Endodermal cell (in vitro differentiated cells): ENCODE measurements at regions not wholly inside any gene's neighbourhood (a gene's known extent, or its start where the extent isn't known, plus 50 kb on each side); places are given as distances from the start of the nearest gene placed in this dataset.

Experiments
- DNase-seq: peaks from one replicate; pipeline ENCODE4 v3.0.0-alpha.2; 2017
- H3K27ac ChIP-seq: 2 replicates; pipeline ENCODE4 v1.5.1; 2013; ENCODE audit warnings: mild to moderate bottlenecking, low read depth, low read length, moderate library complexity
- H3K27me3 ChIP-seq: 2 replicates; pipeline ENCODE4 v1.6.1; 2013; ENCODE audit warnings: mild to moderate bottlenecking, low read length, moderate library complexity; ENCODE audit not compliant: insufficient read depth, control insufficient read depth, poor library complexity, severe bottlenecking
- H3K36me3 ChIP-seq: 2 replicates; pipeline ENCODE4 v1.7.0; 2013; ENCODE audit warnings: mild to moderate bottlenecking, low read length, moderate library complexity; ENCODE audit not compliant: control insufficient read depth, insufficient read depth
- H3K4me1 ChIP-seq: one replicate; pipeline ENCODE4 v1.7.0; 2013; ENCODE audit warnings: low read length; ENCODE audit not compliant: control insufficient read depth, insufficient read depth
- H3K4me3 ChIP-seq: 2 replicates; pipeline ENCODE4 v1.5.1; 2013; ENCODE audit warnings: mild to moderate bottlenecking, low read length, moderate library complexity
- H3K9ac ChIP-seq: 2 replicates; pipeline ENCODE4 v1.6.1; 2013; ENCODE audit warnings: mild to moderate bottlenecking, low read length, moderate library complexity; ENCODE audit not compliant: poor library complexity, severe bottlenecking; ENCODE audit errors: extremely low read depth
- H3K9me3 ChIP-seq: 2 replicates; pipeline ENCODE4 v1.6.1; 2013; ENCODE audit warnings: mild to moderate bottlenecking, low read length, moderate library complexity; ENCODE audit not compliant: control insufficient read depth
- H3K27ac Mint-ChIP-seq: 2 replicates; pipeline ENCODE4 v1.8.0; 2020; ENCODE audit warnings: mixed read lengths
- H3K27me3 Mint-ChIP-seq: 2 replicates; pipeline ENCODE4 v1.8.0; 2021; ENCODE audit warnings: mild to moderate bottlenecking, mixed read lengths; ENCODE audit not compliant: insufficient read depth
- H3K36me3 Mint-ChIP-seq: 2 replicates; pipeline ENCODE4 v1.8.0; 2020; ENCODE audit warnings: low read depth, mixed read lengths
- H3K4me1 Mint-ChIP-seq: 2 replicates; pipeline ENCODE4 v1.8.0; 2020; ENCODE audit warnings: mixed read lengths
- H3K4me3 Mint-ChIP-seq: 2 replicates; pipeline ENCODE4 v1.8.0; 2020; ENCODE audit warnings: mild to moderate bottlenecking, moderate library complexity, mixed read lengths
- H3K9me3 Mint-ChIP-seq: 2 replicates; pipeline ENCODE4 v1.8.0; 2020; ENCODE audit warnings: mild to moderate bottlenecking, mixed read lengths
- WGBS, 2 experiments: methylation state at CpG; one replicate each; pipeline versions ENCODE4 v1.1.5 to v1.1.7; 2013; ENCODE audit warnings: missing lambda C conversion rate in 2 of 2, mixed read lengths in 1 of 2; ENCODE audit not compliant: insufficient coverage in 1 of 2, insufficient read length in 1 of 2; 5-methylcytosine and 5-hydroxymethylcytosine counted together
- TF ChIP-seq, protein P1 (sequence below): fragments of 200-600 bp; sonication (generic); conservative IDR thresholded peaks from 2 replicates; pipeline ENCODE4 v1.5.0; 2021; ENCODE audit warnings: antibody characterized with exemption, mild to moderate bottlenecking

DNA sequence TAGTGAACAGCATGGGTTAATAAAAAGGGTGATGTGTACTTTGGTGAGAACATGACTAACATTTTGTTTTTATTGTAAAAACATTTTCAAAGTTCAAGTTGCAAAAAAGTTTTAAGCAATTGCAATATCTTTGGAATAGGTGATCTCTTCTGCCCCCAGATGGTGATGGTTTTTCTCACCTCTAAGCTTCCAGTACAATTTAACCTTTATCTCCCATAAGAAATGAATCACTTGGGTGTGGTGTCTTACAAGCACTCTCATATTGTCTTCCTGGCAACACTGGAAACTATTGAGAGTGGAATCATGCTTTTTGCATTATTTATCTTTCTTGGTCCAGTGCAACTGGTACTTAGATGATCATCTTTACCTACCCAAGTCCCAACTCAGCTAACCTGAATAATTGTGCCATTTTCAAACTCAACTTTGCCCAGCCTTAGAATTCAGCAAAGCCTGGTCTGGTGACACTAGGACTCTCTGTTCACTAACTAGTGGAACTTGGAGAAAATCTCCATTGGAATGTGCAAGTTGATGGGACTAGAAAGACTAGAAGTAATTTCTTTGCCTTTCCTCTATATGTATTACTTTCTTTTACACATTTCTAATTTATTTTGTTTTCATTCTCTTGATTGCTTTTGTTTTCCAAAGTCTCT is 964.7 kb upstream of the ZEB2 start:
- Mint-ChIP-seq H3K9me3 (no peaks in the 10 kb centered on the region), H3K27me3 (no peaks in the 10 kb centered on the region), H3K4me1 (peaks cover 2% of the 10 kb centered on the region), H3K27ac (no peak overlapping the region), H3K4me3 (no peak overlapping the region), H3K36me3 (no peaks in the 10 kb centered on the region)
- Histone ChIP-seq H3K9ac (no peak overlapping the region), H3K27ac (no peak overlapping the region), H3K27me3 (no peaks in the 10 kb centered on the region), H3K4me1 (no peaks in the 10 kb centered on the region), H3K9me3 (no peaks in the 10 kb centered on the region), H3K4me3 (no peak overlapping the region), H3K36me3 (no peaks in the 10 kb centered on the region)
- DNase-seq, result no peak
- TF ChIP-seq, protein P1, sequence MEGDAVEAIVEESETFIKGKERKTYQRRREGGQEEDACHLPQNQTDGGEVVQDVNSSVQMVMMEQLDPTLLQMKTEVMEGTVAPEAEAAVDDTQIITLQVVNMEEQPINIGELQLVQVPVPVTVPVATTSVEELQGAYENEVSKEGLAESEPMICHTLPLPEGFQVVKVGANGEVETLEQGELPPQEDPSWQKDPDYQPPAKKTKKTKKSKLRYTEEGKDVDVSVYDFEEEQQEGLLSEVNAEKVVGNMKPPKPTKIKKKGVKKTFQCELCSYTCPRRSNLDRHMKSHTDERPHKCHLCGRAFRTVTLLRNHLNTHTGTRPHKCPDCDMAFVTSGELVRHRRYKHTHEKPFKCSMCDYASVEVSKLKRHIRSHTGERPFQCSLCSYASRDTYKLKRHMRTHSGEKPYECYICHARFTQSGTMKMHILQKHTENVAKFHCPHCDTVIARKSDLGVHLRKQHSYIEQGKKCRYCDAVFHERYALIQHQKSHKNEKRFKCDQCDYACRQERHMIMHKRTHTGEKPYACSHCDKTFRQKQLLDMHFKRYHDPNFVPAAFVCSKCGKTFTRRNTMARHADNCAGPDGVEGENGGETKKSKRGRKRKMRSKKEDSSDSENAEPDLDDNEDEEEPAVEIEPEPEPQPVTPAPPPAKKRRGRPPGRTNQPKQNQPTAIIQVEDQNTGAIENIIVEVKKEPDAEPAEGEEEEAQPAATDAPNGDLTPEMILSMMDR, result peak; percentile 49

DNA sequence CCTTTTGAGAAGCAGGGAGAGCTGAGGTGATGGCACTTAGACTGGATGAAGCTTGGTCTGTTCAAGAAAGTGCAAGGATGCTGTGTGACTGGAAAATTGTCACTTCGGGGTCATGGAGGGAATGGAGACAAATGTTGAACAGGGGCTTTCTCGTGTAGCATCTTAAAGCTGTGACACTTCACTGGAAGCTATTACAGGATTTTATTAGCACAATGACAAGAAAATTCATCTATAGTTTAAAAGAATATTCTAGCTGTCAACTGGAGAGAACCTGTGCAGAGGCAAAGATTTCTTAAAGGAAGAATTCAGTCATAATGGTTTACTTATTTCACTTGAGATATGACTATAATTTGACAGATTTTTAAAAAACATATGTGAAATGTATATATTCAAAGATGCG is 963.9 kb upstream of the ZEB2 start:
- H3K9ac ChIP-seq, result no peak overlapping the region
- no peak overlapping the region for H3K4me3 ChIP-seq
- no peaks in the 10 kb centered on the region for H3K27me3 Mint-ChIP-seq
- H3K36me3 ChIP-seq, result no peaks in the 10 kb centered on the region
- peaks cover 2% of the 10 kb centered on the region for H3K4me1 Mint-ChIP-seq
- no peak overlapping the region for H3K27ac Mint-ChIP-seq
- DNase-seq, result no peak
- no peaks in the 10 kb centered on the region for H3K9me3 Mint-ChIP-seq
- H3K27me3 ChIP-seq, result no peaks in the 10 kb centered on the region
- TF ChIP-seq, protein P1, result no peak
- H3K27ac ChIP-seq, result no peak overlapping the region
- 83 to 87% methylated on average over 1 to 2 of the region's 3 CpGs for WGBS, 2 experiments
- no peaks in the 10 kb centered on the region for H3K4me1 ChIP-seq
- H3K36me3 Mint-ChIP-seq, result no peaks in the 10 kb centered on the region
- H3K4me3 Mint-ChIP-seq, result no peak overlapping the region
- no peaks in the 10 kb centered on the region for H3K9me3 ChIP-seq

DNA sequence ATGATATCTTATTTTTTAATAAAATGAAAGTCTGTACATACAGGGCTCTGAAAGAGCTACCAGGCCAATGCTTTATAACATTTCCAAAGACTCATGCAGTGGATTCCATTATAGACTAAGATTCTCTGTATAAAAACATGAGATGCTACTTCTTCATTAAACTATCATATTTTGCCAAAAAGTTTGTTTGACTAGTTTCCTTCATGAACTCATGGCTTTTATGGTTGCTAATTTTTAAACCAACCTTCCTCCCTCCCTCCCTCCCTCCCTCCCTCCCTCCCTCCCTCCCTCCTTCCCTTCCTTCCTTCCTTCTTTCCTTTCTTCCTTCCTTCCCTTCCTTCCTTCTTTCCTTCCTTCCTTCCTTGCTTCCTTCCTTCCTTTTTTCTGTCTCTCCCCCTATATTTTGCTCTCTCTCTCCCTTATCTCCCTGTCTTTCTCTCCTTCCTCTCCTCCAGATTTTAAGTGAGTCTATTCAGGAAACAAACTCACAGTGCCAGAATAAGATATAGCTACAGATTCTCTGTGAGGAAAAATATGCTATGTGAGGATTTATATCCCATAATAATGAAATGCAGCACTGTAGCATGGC is 961.5 kb upstream of the ZEB2 start:
- Mint-ChIP-seq H3K27me3 (no peaks in the 10 kb centered on the region), H3K36me3 (no peaks in the 10 kb centered on the region), H3K27ac (no peak overlapping the region), H3K4me1 (peaks cover 2% of the 10 kb centered on the region), H3K9me3 (no peaks in the 10 kb centered on the region), H3K4me3 (no peak overlapping the region)
- H3K4me3 ChIP-seq, result no peak overlapping the region
- no peak for DNase-seq
- no peak overlapping the region for H3K9ac ChIP-seq
- H3K36me3 ChIP-seq, result no peaks in the 10 kb centered on the region
- H3K9me3 ChIP-seq, result no peaks in the 10 kb centered on the region
- TF ChIP-seq, protein P1, result no peak
- H3K27ac ChIP-seq, result no peak overlapping the region
- no peaks in the 10 kb centered on the region for H3K4me1 ChIP-seq
- H3K27me3 ChIP-seq, result no peaks in the 10 kb centered on the region
